Activated naive CD4-positive, alpha-beta T cell treated with anti-CD3 and anti-CD28 coated beads for 36 hours (primary cell): ENCODE measurements at regions not wholly inside any gene's neighbourhood (a gene's known extent, or its start where the extent isn't known, plus 50 kb on each side); places are given as distances from the start of the nearest gene placed in this dataset.

Experiments used
- CTCF ChIA-PET: fragments of 350-600 bp; sonication (Branson Sonifier 250); formaldehyde crosslinking; loops from one replicate; lab custom pipeline; 2021; ENCODE audit warnings: antibody characterized with exemption; lab: Charles Lee
- DNase-seq: peaks from one replicate; pipeline ENCODE4 v3.0.0-alpha.2; 2020
- H3K27ac Mint-ChIP-seq: one replicate; pipeline ENCODE4 v1.8.0; 2021; ENCODE audit warnings: mild to moderate bottlenecking, mixed read lengths
- H3K27me3 Mint-ChIP-seq: one replicate; pipeline ENCODE4 v1.8.0; 2021; ENCODE audit warnings: low read depth, mixed read lengths
- H3K36me3 Mint-ChIP-seq: one replicate; pipeline ENCODE4 v1.8.0; 2021; ENCODE audit warnings: low read depth, mixed read lengths
- H3K4me1 Mint-ChIP-seq: one replicate; pipeline ENCODE4 v1.8.0; 2021; ENCODE audit warnings: low read depth, mixed read lengths
- H3K4me3 Mint-ChIP-seq: one replicate; pipeline ENCODE4 v1.8.0; 2021; ENCODE audit warnings: mild to moderate bottlenecking, moderate library complexity, mixed read lengths
- H3K9me3 Mint-ChIP-seq: one replicate; pipeline ENCODE4 v1.8.0; 2021; ENCODE audit warnings: mixed read lengths
- intact Hi-C: fragments of 100-400 bp; cut with micrococcal nuclease; formaldehyde crosslinking; loops from one replicate; pipeline ENCODE4 v1.15.1; 2023

DNA sequence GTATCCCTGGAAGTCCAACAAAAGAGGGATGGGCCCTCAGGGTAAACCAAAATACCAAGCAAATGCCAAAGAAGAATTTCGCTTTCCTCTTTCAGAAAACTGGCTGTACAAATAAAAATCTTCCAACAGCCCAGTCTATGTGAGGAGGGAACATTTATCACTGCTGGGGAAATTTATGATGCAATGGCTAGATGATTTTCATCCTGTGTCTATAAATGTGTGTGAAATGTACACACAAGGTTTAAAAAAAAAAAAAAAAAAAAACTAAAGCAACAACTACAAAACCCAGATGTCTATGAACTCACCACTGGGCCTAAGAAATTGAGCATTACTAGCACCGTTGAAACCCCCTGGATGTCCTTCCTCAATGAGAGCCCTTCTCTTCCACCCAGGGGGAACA lies 68.7 kb upstream of the SLC4A11 start:
- Mint-ChIP-seq H3K27ac (no peak overlapping the region), H3K9me3 (no peaks in the 10 kb centered on the region), H3K27me3 (no peaks in the 10 kb centered on the region), H3K36me3 (no peaks in the 10 kb centered on the region), H3K4me3 (no peak overlapping the region), H3K4me1 (no peaks in the 10 kb centered on the region)
- DNase-seq: no peak
- intact Hi-C loops: no loop called here
- CTCF ChIA-PET: no interaction called here

DNA sequence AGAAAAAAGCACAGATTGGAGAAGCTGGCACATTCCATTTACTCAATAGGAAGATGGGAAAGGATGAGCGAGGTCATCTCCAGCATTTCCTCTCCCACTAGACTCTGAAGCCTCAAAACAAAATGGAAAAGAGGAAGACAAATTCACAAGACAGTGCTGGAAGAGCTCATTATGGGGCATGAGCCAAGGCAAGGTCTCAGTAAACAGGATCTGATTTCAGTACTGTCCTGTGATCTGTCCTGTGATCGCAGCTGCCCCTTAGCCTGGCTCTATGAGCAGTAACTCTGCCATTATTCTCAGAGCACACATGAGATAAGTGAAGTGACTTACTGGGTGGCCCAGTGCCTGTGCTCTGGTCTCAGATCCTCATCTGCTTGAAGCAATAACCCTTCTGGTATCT lies 68.1 kb upstream of the SLC4A11 start:
- no peak for DNase-seq
- H3K4me1 Mint-ChIP-seq: no peaks in the 10 kb centered on the region
- no peak overlapping the region for H3K4me3 Mint-ChIP-seq
- H3K27ac Mint-ChIP-seq: no peak overlapping the region
- CTCF ChIA-PET: interaction anchor here (1.5 kb wide), 1 partner anchor 10 kb away, joined by 4 read pairs; no protein-coding TSS in a partner anchor
- no peaks in the 10 kb centered on the region for H3K27me3 Mint-ChIP-seq
- intact Hi-C loops: no loop called here
- no peaks in the 10 kb centered on the region for H3K9me3 Mint-ChIP-seq
- H3K36me3 Mint-ChIP-seq: no peaks in the 10 kb centered on the region

GRCh38 chr20:3306068-3306467 lies 67.1 kb upstream of the SLC4A11 start:
- H3K9me3 Mint-ChIP-seq: no peaks in the 10 kb centered on the region
- CTCF ChIA-PET: interaction anchor here (1.5 kb wide), 1 partner anchor 11 kb away, joined by 4 read pairs; no protein-coding TSS in a partner anchor
- intact Hi-C loops: no loop called here
- no peaks in the 10 kb centered on the region for H3K27me3 Mint-ChIP-seq
- DNase-seq: no peak
- H3K4me1 Mint-ChIP-seq: no peaks in the 10 kb centered on the region
- H3K36me3 Mint-ChIP-seq: no peaks in the 10 kb centered on the region
- no peak overlapping the region for H3K27ac Mint-ChIP-seq
- H3K4me3 Mint-ChIP-seq: no peak overlapping the region

DNA sequence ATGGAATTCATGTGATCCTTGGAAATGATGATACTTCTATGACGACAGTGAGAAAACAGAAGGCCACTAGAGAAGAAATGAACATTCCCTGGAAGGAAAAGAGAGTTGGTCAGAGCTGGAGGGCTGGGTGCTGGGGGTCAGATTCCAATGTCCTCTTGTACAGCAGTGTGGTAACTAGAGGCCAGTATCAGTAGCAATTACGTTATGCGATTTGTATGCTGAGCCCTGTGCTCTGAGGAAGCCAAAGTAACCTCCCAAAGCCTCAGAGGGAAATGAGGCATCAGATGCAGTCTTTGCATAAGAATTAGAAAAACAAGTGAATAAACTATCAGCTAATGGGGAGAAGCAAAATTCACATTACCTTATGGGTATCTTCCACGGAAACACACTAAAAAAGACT lies 65.5 kb upstream of the SLC4A11 start:
- intact Hi-C loops: no loop called here
- DNase-seq: no peak
- H3K9me3 Mint-ChIP-seq: no peaks in the 10 kb centered on the region
- H3K4me3 Mint-ChIP-seq: no peak overlapping the region
- H3K27me3 Mint-ChIP-seq: no peaks in the 10 kb centered on the region
- no peaks in the 10 kb centered on the region for H3K4me1 Mint-ChIP-seq
- CTCF ChIA-PET: interaction anchor here (1.2 kb wide), 1 partner anchor 10 kb away, joined by 6 read pairs; no protein-coding TSS in a partner anchor
- H3K36me3 Mint-ChIP-seq: no peaks in the 10 kb centered on the region
- H3K27ac Mint-ChIP-seq: no peak overlapping the region

GRCh38 chr20:3297079-3297378 lies 58.0 kb upstream of the SLC4A11 start:
- no peak overlapping the region for H3K4me3 Mint-ChIP-seq
- H3K9me3 Mint-ChIP-seq: no peaks in the 10 kb centered on the region
- CTCF ChIA-PET: no interaction called here
- H3K27me3 Mint-ChIP-seq: no peaks in the 10 kb centered on the region
- DNase-seq: no peak
- peaks cover 2% of the 10 kb centered on the region for H3K36me3 Mint-ChIP-seq
- H3K27ac Mint-ChIP-seq: no peak overlapping the region
- intact Hi-C loops: no loop called here
- H3K4me1 Mint-ChIP-seq: no peaks in the 10 kb centered on the region

- CTCF ChIA-PET: no interaction called here
- Mint-ChIP-seq H3K4me1 (no peaks in the 10 kb centered on the region), H3K9me3 (no peaks in the 10 kb centered on the region), H3K4me3 (no peak overlapping the region), H3K27me3 (no peaks in the 10 kb centered on the region), H3K27ac (no peak overlapping the region), H3K36me3 (peaks cover 2% of the 10 kb centered on the region)
- DNase-seq: no peak
- intact Hi-C loops: no loop called here
Observed at GRCh38 chr20:3296261-3297078, 57.5 kb upstream of the SLC4A11 start.
